AG10803 (cell line): ENCODE measurements at regions not wholly inside any gene's neighbourhood (a gene's known extent, or its start where the extent isn't known, plus 50 kb on each side); places are given as distances from the start of the nearest gene placed in this dataset.
"Not testable (repeated sequence)": the region's sequence is repeated elsewhere in the genome, so short reads cannot be mapped to it uniquely, and the experiment has no call there.

ENCODE experiments used
- DNase-seq: peaks from one replicate; pipeline ENCODE4 v3.0.0; 2010; ENCODE audit warnings: low read depth
- H3K4me3 ChIP-seq: 2 replicates; pipeline ENCODE4 v1.5.1; 2011; ENCODE audit warnings: mild to moderate bottlenecking, low read length, control low read depth
- TF ChIP-seq, protein P1 (sequence below): conservative IDR thresholded peaks from 2 replicates; pipeline ENCODE4 v1.5.1; 2011; ENCODE audit warnings: mild to moderate bottlenecking, low read length, control low read depth, inconsistent platforms

DNA sequence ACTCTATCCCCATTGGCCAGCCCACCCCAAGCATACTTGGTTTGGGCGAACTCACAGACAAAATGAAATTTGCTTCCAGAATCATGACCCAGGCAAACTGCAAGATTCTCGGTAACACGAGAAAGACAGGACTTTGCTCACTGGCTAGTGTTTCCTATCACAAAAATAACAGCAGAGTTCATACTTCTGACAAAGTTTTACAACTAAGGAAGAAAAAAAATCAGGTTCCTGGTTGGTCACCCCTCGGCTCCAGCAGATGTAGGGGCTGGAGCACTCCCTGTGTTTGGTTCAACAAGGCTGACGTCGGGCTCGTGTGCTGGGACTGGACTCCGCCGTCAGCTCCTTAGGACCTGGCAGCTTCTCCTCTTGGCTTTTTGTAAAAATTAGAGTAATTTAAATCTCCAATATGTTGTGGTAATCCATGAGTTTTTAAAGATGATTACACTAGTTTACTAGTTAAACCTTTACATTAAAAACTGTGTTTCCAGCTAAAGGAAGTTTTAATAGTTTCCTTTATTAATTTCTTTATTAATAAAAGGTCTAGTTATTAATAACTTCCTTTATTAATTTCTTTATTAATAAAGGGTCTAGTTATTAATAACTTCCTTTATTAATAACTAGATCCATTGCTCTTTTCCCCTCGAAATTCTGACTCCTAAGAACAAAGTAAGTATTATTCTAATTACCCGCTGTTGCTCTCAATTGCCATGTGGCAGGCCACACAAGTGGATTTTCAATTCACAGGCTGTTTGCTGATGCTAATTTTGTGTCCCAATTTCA lies 115.6 kb upstream of the RNF32 start:
- no peak overlapping the region for H3K4me3 ChIP-seq
- TF ChIP-seq, protein P1, sequence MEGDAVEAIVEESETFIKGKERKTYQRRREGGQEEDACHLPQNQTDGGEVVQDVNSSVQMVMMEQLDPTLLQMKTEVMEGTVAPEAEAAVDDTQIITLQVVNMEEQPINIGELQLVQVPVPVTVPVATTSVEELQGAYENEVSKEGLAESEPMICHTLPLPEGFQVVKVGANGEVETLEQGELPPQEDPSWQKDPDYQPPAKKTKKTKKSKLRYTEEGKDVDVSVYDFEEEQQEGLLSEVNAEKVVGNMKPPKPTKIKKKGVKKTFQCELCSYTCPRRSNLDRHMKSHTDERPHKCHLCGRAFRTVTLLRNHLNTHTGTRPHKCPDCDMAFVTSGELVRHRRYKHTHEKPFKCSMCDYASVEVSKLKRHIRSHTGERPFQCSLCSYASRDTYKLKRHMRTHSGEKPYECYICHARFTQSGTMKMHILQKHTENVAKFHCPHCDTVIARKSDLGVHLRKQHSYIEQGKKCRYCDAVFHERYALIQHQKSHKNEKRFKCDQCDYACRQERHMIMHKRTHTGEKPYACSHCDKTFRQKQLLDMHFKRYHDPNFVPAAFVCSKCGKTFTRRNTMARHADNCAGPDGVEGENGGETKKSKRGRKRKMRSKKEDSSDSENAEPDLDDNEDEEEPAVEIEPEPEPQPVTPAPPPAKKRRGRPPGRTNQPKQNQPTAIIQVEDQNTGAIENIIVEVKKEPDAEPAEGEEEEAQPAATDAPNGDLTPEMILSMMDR = no peak
- no peak for DNase-seq

DNA sequence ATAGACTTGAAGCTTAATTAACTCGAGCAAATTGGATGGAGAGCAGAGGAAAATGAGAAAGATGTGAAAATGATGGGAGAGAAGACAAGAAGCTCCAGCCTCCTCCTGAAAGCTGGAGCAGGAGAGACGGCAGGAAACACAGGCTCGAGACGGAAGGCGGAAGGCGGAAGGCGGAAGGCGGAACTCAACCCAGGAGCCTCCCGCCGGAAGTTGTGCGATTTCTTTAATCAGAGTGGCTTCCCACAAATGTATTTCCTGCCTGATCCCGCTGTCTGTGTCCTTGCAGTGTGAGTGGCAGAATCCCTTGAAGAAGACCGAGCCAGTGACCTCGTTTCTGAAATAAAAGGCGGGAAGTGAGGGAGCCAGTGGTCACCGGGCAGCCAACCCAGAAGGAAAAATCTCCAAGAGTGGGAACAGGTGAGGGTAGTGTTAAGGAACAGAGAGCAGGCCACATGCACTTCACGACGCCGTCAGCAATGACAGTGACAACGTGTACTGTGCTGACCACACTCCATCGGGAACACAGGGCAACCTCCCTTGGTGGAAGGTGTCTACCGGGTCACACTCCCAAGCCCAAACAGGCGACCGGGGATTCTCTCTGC lies 117.0 kb upstream of the RNF32 start:
- no peak overlapping the region for H3K4me3 ChIP-seq
- TF ChIP-seq, protein P1 = no peak
- no peak for DNase-seq

- DNase-seq = no peak
- TF ChIP-seq, protein P1 = no peak
- no peak overlapping the region for H3K4me3 ChIP-seq
Measured at GRCh38 chr7:156522801-156523200, 117.8 kb upstream of the RNF32 start.

- no peak overlapping the region for H3K4me3 ChIP-seq
- no peak for DNase-seq
Measured at GRCh38 chr7:156519070-156519469, 121.5 kb upstream of the RNF32 start.

DNA sequence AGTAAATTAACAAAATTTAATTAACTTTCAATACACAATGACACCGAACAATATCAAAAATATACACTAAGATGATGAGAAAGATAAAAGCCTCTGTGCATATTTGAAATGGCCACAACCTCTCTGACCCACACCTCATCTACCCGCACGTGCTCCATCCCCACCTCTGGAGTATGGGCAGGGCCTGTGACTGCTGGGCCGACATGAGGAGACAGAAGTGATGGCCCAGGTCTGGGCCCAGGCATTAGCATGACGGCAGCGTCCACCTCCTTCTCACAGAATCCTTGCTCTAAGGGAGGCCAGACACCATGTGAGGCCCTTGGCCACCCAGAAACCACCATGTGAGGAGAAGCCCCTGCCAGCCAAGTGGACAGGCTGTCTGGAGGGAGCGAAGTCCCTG lies 122.1 kb upstream of the RNF32 start:
- DNase-seq = no peak
- TF ChIP-seq, protein P1 = no peak
- no peak overlapping the region for H3K4me3 ChIP-seq

More at GRCh38 chr7:156519070-156519469, 121.5 kb upstream of the RNF32 start:
- TF ChIP-seq, protein P1 = no peak

GRCh38 chr7:156517858-156518257 lies 122.7 kb upstream of the RNF32 start:
- not testable (repeated sequence) for H3K4me3 ChIP-seq, DNase-seq

DNA sequence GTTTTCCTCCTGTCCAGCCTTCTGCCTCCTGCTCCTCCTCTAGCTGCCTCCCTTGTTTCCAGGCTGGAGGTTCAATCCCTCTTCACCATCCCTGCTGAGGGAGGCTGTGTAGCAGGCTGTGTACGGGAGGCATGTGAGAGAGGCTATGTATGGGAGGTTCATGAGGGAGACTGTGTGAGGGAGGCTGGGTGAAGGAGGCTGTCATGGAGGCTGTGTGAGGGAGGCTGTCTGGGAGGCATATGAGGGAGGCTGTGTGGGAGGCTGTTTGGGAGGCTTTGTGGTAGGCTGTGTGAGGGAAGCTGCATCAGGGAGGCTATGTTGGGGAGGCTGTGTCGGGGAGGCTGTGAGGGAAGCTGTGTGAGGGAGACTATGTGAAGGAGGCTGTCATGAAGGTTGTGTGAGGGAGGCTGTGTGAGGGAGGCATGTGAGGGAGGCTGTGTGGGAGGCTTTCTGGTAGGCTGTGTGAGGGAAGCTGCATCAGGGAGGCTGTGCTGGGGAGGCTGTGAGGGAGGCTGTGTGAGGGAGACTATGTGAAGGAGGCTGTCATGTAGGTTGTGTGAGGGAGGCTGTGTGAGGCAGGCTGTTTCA lies 123.7 kb upstream of the RNF32 start:
- no peak overlapping the region for H3K4me3 ChIP-seq
- no peak for DNase-seq
- TF ChIP-seq, protein P1 = no peak
